Suppressor macrophage treated with lipopolysaccharide for 1 hour (primary cell): ENCODE measurements at regions not wholly inside any gene's neighbourhood (a gene's known extent, or its start where the extent isn't known, plus 50 kb on each side); places are given as distances from the start of the nearest gene placed in this dataset.
A peak's percentile ranks its signal among the peaks of the same experiment; 100 is the strongest.

Experiments used
- DNase-seq, 3 donors: peaks; one replicate each; pipeline ENCODE4 v3.0.0-alpha.2; 2020 to 2022

GRCh38 chr1:37284053-37284452 lies 190.3 kb upstream of the ZC3H12A start:
- no peak for DNase-seq

GRCh38 chr1:37286881-37287280 lies 187.5 kb upstream of the ZC3H12A start:
- DNase-seq = no peak

- DNase-seq = peak; percentile 62 to 70 (median 69)
Measured at GRCh38 chr1:37288900-37289299, 185.5 kb upstream of the ZC3H12A start.

- no peak for DNase-seq
Measured at GRCh38 chr1:37290718-37291117, 183.7 kb upstream of the ZC3H12A start.

GRCh38 chr1:37292789-37293188 lies 181.6 kb upstream of the ZC3H12A start:
- no peak for DNase-seq

GRCh38 chr1:37294096-37294495 lies 180.3 kb upstream of the ZC3H12A start:
- DNase-seq = no peak

GRCh38 chr1:37294529-37294928 lies 179.9 kb upstream of the ZC3H12A start:
- DNase-seq = no peak

GRCh38 chr1:37298769-37299168 lies 175.6 kb upstream of the ZC3H12A start:
- no peak for DNase-seq

- no peak for DNase-seq
Measured at GRCh38 chr1:37299216-37299615, 175.2 kb upstream of the ZC3H12A start.

GRCh38 chr1:37303884-37304574 lies 170.4 kb upstream of the ZC3H12A start:
- DNase-seq = no peak

- DNase-seq = no peak
Measured at GRCh38 chr1:37305108-37305507, 169.3 kb upstream of the ZC3H12A start.

GRCh38 chr1:37305841-37306240 lies 168.5 kb upstream of the ZC3H12A start:
- no peak for DNase-seq

GRCh38 chr1:37306461-37306860 lies 167.9 kb upstream of the ZC3H12A start:
- DNase-seq = no peak

GRCh38 chr1:37306871-37307270 lies 167.5 kb upstream of the ZC3H12A start:
- no peak for DNase-seq

- DNase-seq = no peak
Measured at GRCh38 chr1:37308031-37308960, 166.1 kb upstream of the ZC3H12A start.

- no peak for DNase-seq
Measured at GRCh38 chr1:37309574-37309973, 164.8 kb upstream of the ZC3H12A start.

GRCh38 chr1:37310064-37310463 lies 164.3 kb upstream of the ZC3H12A start:
- no peak for DNase-seq

GRCh38 chr1:37315371-37315846 lies 159.0 kb upstream of the ZC3H12A start:
- DNase-seq = no peak

GRCh38 chr1:37317870-37318467 lies 156.4 kb upstream of the ZC3H12A start:
- DNase-seq = no peak

- DNase-seq = no peak
Measured at GRCh38 chr1:37318490-37318889, 155.9 kb upstream of the ZC3H12A start.

GRCh38 chr1:37319284-37319683 lies 155.1 kb upstream of the ZC3H12A start:
- no peak for DNase-seq

GRCh38 chr1:37323486-37324377 lies 150.6 kb upstream of the ZC3H12A start:
- peak; percentile 44 to 61 (median 56) for DNase-seq
